GM18520 (cell line): ENCODE measurements at regions not wholly inside any gene's neighbourhood (a gene's known extent, or its start where the extent isn't known, plus 50 kb on each side); places are given as distances from the start of the nearest gene placed in this dataset.

ENCODE experiments used
- ATAC-seq: cut with Tn5 transposase; IDR thresholded peaks from one replicate; pipeline ENCODE4 v1.9.1; 2021; ENCODE audit not compliant: unreplicated experiment

- no peak for ATAC-seq
These were observed 113.8 kb upstream of the KLF6 start for GRCh38 chr10:3898821-3899220.

- ATAC-seq, result no peak
These were observed 112.1 kb upstream of the KLF6 start for GRCh38 chr10:3897156-3897555.

- ATAC-seq, result no peak
These were observed 111.2 kb upstream of the KLF6 start for GRCh38 chr10:3896161-3896560.

DNA sequence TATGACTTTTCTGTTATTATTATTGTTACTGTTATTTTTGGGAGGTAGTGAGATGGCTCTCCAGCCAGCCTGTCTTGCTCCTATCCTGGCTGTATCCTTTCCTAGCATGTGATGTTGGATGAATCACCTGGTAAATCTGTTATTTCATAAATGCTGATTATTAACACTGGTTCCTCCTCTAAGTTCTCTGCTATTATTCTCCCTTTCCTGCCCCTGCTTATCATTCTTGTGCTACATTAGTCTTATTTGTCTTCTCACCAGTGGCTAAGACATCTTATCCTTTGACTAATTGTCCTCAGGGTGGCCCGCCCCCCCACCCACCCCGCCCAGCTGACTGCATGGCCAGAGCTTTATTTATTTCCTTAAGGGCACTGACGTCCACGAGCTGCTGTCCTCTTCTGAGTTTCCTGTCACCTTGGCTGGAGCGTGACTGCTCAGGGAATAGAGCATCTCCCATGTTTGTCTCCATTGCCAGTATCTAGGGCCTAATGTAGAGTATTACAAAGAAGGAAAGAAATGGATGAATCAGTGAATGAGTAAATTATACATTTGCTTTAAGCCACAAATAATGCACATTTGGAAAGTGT lies 110.1 kb upstream of the KLF6 start:
- ATAC-seq, result no peak

- ATAC-seq, result no peak
These were observed 109.0 kb upstream of the KLF6 start for GRCh38 chr10:3893901-3894563.

DNA sequence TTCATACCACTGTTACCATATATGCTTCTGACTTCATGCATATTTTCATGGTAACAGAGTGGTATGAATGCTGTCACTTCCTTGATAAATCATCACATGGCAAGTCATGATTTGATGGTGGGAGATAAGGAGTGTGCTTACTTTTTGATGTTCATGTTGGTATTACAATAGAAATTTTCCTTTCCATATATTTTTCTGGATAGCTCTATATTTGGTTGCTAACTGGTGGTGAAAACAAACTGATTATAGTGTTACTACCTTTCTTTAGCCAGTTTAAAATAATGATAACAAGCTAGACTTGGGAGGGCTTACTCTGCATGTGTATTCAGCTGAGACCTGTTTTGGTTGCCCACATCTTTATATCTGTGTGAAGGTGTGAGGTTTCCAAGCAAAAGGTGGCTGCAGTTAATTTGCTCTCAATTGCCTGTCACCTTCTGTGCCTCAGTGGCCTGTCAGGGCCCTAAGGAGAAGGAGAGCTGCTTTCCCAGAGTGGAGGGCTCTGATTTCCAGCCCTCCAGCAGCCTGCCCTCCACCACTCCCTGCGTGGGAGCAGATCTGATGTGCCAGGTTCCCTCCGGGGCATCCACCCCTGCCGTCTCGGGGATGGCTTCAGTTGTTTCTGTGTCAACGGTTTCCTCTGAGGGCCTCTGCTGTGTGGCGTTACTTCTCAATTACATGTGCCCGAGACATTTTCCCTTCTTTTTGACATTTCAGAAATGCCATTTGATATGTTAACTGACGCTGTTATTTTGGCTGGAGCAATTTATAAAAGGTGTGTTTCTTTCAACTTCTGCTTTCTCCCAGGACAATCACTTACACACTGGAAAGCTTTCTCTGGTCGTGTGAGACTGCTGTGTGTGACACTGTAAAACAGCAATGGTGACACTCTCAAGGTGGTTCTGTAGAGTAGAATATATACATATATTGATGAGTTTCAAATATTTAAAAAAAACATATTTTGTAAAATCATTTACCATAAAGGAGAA lies 107.7 kb upstream of the KLF6 start:
- no peak for ATAC-seq

- no peak for ATAC-seq
These were observed 106.4 kb upstream of the KLF6 start for GRCh38 chr10:3891396-3891795.

- no peak for ATAC-seq
These were observed 105.8 kb upstream of the KLF6 start for GRCh38 chr10:3890602-3891352.

DNA sequence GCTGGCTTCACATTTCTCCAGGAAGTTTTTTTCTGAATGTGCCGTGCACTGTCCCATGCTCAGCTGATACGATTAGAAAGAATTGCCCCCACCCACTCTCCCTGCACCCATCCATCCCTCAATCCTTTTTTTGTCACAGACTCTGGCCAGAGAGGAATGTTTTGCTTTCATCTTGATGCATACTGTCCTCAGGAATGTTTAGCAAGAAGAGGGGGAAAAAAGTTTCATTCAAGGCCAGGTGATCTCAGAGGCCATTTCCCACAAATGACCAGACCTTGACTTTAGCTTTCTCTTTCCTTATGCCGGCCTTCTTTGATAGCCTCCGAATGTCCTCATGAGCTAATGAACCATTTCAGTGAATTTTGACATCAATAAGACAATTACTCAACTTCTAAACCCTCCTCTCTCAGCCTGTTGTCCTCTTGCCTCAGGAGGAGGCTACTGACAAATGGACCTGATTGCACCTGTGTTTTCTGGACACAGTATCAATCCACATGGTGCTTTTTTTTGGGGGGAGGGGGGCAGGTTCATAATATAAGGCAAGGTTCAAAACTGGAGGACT lies 105.0 kb upstream of the KLF6 start:
- ATAC-seq, result no peak

DNA sequence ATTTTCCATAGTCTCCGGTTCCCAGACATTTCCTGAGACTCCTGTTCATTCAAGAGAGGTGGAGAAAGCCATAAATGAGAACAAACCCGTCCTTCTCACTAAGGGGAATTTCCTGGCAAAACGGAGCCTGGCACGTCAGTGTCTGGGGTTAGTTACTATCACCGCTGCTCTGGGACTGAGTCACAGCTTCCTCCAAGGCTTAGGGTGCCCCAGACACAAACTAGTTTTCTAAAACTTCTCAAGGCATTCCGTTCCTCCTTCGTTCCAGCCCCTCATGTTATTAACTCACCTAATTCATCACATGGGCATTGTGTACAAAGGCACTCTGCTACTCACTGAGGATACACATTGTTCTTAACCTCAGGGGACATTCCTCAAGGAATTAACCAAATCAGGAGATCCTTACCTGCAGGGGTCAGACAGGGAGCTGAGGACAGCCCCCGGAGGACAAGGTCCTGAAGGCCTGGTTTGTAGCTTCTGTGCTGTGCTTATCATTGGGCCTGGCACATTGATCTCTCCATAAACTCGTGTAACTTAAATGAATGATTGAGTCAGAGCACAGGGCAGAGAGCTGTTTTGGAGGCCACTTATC lies 103.0 kb upstream of the KLF6 start:
- ATAC-seq, result peak; percentile 65

DNA sequence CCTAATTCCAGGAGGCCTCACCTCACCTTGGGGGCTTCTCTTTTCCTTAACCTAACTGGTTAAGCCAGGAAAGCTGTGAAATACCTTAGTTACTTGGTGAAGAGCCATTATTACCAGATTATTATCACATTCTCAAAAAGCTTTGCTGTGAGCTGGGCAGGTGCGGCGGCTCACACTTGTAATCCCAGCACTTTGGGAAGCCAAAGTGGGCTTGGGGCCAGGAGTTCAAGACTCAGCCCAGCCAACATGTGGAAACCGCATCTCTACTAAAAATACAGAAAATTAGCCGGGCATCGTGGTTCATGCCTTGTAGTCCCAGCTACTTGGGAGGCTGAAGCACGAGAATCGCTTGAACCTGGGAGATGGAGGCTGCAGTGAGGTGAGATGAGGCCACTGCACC lies 102.4 kb upstream of the KLF6 start:
- ATAC-seq, result no peak

GRCh38 chr10:3886641-3887251 lies 101.7 kb upstream of the KLF6 start:
- no peak for ATAC-seq

DNA sequence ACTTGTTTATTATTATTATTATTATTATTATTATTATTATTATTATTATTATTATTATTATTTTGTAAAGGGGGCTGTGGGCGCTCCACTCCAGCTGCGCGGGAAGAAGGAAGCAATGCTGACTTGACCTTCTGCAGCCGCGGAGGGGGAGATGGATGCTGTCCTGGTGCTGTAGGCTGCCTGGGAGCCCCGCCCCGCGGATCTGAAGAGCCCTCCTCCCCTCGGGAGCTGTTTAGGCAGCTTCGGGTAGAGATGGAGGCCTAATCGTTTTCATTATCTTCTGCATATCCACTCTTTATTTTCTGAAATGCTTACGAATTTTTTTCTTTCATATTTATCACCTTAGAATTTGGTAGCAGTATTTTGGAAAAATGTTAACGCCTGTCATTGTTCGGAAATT lies 101.2 kb upstream of the KLF6 start:
- no peak for ATAC-seq

- no peak for ATAC-seq
These were observed 97.8 kb upstream of the KLF6 start for GRCh38 chr10:3882855-3883254.

GRCh38 chr10:3881622-3882021 lies 96.6 kb upstream of the KLF6 start:
- no peak for ATAC-seq

- no peak for ATAC-seq
These were observed 94.1 kb upstream of the KLF6 start for GRCh38 chr10:3879073-3879472.

- no peak for ATAC-seq
These were observed 92.4 kb upstream of the KLF6 start for GRCh38 chr10:3877211-3878000.

DNA sequence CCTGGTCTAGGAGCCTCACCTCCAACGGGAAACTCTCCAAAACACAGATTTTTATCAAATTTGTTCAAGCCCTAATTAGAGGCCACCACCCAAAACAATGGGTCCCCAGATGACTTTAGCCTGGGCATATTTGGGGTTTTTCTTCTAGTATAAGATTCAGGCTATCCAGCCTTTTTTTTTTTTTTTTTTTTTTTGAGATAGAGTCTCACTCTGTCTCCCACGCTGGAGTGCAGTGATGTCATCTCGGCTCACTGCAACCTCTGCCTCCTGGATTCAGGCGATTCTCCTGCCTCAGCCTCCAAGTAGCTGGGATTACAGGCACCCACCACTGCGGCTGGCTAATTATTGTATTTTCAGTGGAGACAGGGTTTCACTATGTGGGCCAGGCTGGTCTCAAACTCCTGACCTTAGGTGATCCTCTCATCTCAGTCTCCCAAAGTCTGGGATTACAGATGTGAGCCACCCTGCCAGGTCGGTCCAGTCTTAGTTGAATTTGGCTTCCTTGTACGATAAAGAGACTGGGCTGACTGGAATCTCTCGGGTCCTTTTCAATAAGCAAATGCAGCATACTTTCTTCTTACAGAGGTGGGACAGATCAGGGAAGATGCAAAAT lies 91.4 kb upstream of the KLF6 start:
- ATAC-seq, result no peak

GRCh38 chr10:3875842-3876235 lies 90.8 kb upstream of the KLF6 start:
- ATAC-seq, result no peak
